ENCODE measurements at regions not wholly inside any gene's neighbourhood (a gene's known extent, or its start where the extent isn't known, plus 50 kb on each side); places are given as distances from the start of the nearest gene placed in this dataset.

GRCh38 chr18:78611869-78612268 is 367.7 kb upstream of the SALL3 start:
- intact Hi-C loops (cut with DNase I; ENCODE audit: low total_unique reads): no loop called here
- Histone ChIP-seq H3K4me3 (no peak overlapping the region), H3K4me1 (no peaks in the 10 kb centered on the region), H3K36me3 (no peaks in the 10 kb centered on the region), H3K27me3 (peaks cover 0 to 30% (median 0%) of the 10 kb centered on the region in 3 donors), H3K9me3 (peaks cover 0 to 6% (median 3%) of the 10 kb centered on the region in 4 donors), H3K27ac (no peak overlapping the region)
- 84 to 94% (median 87%) methylated on average over 14 of the region's 14 CpGs for WGBS, 5 donors
- no peak for TF ChIP-seq CTCF (IDR thresholded peaks at IDR 0.05)
- TF ChIP-seq POLR2A (IDR thresholded peaks at IDR 0.05): no peak
- TF ChIP-seq POLR2AphosphoS5 (IDR thresholded peaks at IDR 0.05): no peak
- no peak for DNase-seq

GRCh38 chr18:78612318-78612717 is 367.3 kb upstream of the SALL3 start:
- TF ChIP-seq CTCF (IDR thresholded peaks at IDR 0.05) (no peak), POLR2A (IDR thresholded peaks at IDR 0.05) (no peak), POLR2AphosphoS5 (IDR thresholded peaks at IDR 0.05) (no peak), EP300 (IDR thresholded peaks at IDR 0.05) (no peak)

GRCh38 chr18:78612801-78613200 is 366.8 kb upstream of the SALL3 start:
- TF ChIP-seq CTCF (IDR thresholded peaks at IDR 0.05): no peak
- TF ChIP-seq EP300 (IDR thresholded peaks at IDR 0.05): no peak
- no peak for TF ChIP-seq POLR2A (IDR thresholded peaks at IDR 0.05)
- H3K4me3 ChIP-seq: no peak overlapping the region
- WGBS, 5 donors: 76 to 89% (median 82%) methylated on average over 13 of the region's 13 CpGs
- no peak for DNase-seq
- intact Hi-C loops (cut with DNase I; ENCODE audit: low total_unique reads): no loop called here
- H3K4me1 ChIP-seq: no peaks in the 10 kb centered on the region
- H3K9me3 ChIP-seq: peaks cover 0 to 8% (median 5%) of the 10 kb centered on the region in 4 donors
- H3K27me3 ChIP-seq: peaks cover 0 to 21% (median 0%) of the 10 kb centered on the region in 3 donors
- no peaks in the 10 kb centered on the region for H3K36me3 ChIP-seq
- no peak overlapping the region for H3K27ac ChIP-seq

More at GRCh38 chr18:78612318-78612717, 367.3 kb upstream of the SALL3 start:
- DNase-seq: no peak
- H3K36me3 ChIP-seq: no peaks in the 10 kb centered on the region
- H3K27me3 ChIP-seq: peaks cover 0 to 26% (median 0%) of the 10 kb centered on the region in 3 donors
- H3K4me3 ChIP-seq: no peak overlapping the region
- peaks cover 0 to 6% (median 4%) of the 10 kb centered on the region in 4 donors for H3K9me3 ChIP-seq
- H3K4me1 ChIP-seq: no peaks in the 10 kb centered on the region
- whole genome bisulfite sequencing, 5 donors: 74 to 91% (median 81%) methylated on average over 7 of the region's 7 CpGs
- intact Hi-C loops (cut with DNase I; ENCODE audit: low total_unique reads): no loop called here
- no peak overlapping the region for H3K27ac ChIP-seq

GRCh38 chr18:78618726-78619125 is 360.9 kb upstream of the SALL3 start:
- intact Hi-C loops (cut with DNase I; ENCODE audit: low total_unique reads): no loop called here
- TF ChIP-seq POLR2AphosphoS5 (IDR thresholded peaks at IDR 0.05) (no peak), EP300 (IDR thresholded peaks at IDR 0.05) (no peak), POLR2A (IDR thresholded peaks at IDR 0.05) (no peak), CTCF (IDR thresholded peaks at IDR 0.05) (no peak)
- DNase-seq: no peak

More at GRCh38 chr18:78618726-78619125, 360.9 kb upstream of the SALL3 start:
- 79 to 89% (median 80%) methylated on average over 4 of the region's 4 CpGs for WGBS, 5 donors
- peaks cover 0 to 29% (median 0%) of the 10 kb centered on the region in 3 donors for H3K27me3 ChIP-seq
- H3K27ac ChIP-seq: no peak overlapping the region
- H3K4me1 ChIP-seq: no peaks in the 10 kb centered on the region
- H3K4me3 ChIP-seq: no peak overlapping the region
- peaks cover 0 to 21% (median 7%) of the 10 kb centered on the region in 4 donors for H3K9me3 ChIP-seq
- H3K36me3 ChIP-seq: no peaks in the 10 kb centered on the region
